ENCODE measurements at regions not wholly inside any gene's neighbourhood (a gene's known extent, or its start where the extent isn't known, plus 50 kb on each side); places are given as distances from the start of the nearest gene placed in this dataset.
"Not testable (repeated sequence)": the region's sequence is repeated elsewhere in the genome, so short reads cannot be mapped to it uniquely, and the experiment has no call there.

DNA sequence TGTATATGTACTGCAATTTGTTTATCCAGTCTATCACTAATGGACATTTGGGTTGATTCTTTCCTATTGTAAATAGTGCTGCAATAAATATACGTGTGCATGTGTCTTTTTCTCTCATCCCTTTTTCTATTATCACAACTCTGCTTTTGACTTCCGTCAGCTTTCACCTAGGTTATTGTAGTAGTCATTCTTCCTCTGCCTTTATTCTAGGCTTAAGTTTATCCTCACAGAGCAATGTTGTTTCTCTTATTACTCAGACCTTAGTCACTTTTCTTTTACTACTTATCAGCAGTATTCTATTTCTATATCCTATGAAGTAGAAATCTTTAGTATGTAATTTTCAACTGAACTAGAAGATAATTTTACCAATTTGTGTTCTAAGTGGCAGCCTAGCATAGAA lies 175.3 kb upstream of the SEMA3E start:
- no peak for DNase-seq

- no peak for DNase-seq
Measured at GRCh38 chr7:83821866-83822265, 172.9 kb upstream of the SEMA3E start.

DNA sequence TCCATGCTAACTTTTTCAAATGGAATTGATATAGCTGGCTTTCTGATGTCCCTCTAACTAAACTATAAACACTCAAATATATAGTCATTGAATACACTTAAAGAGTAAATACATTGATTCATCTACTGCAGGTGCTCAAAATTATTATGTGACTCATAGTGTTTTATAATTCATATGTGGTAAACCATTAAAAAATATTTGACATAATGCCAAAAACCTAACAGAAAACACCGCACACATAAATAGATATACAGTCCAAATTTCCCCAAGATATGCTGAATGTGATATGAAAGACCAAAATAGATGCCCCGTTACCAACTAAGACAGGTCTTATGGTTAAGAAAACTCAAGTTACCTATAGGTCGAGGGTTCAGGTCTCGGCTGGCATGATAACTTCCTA lies 171.7 kb upstream of the SEMA3E start:
- no peak for DNase-seq

GRCh38 chr7:83819911-83820310 lies 171.0 kb upstream of the SEMA3E start:
- DNase-seq = no peak

DNA sequence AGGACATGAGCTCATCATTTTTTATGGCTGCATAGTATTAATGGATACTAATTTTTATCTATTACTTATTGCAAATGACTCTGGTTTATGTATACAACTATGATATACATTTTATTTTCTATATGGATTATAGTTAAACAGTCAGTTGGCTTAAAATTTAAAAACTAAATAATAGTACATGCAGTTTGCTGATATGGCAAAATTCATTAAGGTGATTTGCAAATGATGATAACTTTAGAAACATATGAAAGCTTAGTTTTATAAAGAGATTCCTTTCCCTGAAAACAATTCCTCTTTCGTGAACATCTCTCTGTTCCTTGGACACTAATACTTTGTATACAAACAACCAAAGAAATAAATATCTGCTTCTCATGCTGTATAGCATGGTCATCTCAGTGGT lies 165.5 kb upstream of the SEMA3E start:
- no peak for DNase-seq

DNA sequence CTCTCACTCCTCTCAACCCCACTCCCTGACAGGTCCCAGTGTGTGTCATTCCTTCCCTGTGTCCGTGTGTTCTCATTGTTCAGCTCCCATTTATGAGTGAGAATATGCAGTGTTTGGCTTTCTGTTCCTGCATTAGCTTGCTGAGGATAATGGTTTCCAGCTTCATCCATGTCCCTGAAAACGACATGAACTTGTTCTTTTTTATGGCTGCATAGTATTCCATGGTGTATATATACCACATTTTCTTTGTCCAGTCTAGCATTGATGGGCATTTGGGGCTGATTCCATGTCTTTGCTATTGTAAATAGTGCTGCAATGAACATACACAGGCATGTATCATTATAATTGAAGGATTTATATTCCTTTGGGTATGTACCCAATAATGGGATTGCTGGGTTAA lies 163.6 kb upstream of the SEMA3E start:
- DNase-seq = not testable (repeated sequence)

- no peak for DNase-seq
Measured at GRCh38 chr7:83808982-83809381, 160.0 kb upstream of the SEMA3E start.

DNA sequence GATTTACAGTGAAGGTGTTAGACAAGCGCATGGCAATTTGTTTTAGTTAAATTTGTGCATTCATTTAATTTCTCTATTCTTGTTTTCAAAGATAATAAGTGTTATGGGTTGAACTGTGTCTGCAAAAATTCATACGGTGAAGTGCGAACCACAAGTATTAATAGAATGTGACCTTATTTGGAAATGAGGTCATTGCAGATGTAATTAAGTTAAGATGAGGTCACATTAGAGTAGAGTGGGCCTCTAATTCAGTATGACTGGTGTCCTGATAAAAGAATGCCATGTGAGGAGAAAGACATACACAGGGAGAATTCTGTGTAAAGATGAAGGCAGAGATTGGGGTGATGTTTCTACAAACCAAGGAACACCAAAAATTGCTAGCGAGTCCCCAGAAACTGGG lies 158.8 kb upstream of the SEMA3E start:
- peak; percentile 6 for DNase-seq

DNA sequence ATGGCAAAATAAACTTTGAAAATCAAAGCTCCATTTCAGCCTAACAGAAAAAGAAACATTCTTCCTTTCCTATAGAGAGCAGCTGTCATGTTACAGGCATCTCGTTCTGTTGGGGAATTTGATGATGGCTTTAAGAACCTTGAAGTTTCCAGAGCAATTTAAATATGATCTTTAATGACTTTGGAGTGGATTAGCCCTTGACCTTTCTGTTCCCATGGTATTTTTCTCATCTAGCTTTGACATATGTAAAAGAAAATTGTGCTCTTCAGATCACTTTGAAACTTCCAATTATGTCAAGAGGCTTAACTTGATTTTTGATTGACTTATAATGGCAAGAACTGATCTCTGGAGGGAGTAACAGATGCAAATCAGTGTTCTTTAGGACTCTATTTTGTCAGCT lies 157.6 kb upstream of the SEMA3E start:
- DNase-seq = no peak

- no peak for DNase-seq
Measured at GRCh38 chr7:83799333-83799732, 150.4 kb upstream of the SEMA3E start.

GRCh38 chr7:83798489-83798888 lies 149.6 kb upstream of the SEMA3E start:
- DNase-seq = no peak

DNA sequence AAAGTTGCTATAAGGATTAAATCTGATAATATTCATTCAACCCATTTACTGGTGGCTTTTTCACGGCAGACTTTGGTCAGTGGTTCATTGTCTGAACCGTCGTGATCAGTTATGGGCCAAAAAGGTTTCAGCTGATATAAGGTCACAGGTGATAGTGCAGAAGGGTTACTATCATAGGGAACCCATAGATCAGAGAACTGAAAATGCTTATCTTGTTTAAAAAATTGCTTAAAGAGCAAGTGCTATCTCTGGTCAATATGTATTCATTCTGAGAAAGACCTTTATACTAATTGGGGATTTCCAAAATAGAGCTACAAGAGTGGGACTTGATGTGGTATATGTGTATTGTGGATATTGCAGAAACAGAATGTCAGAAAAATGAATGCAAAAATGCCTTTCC lies 147.8 kb upstream of the SEMA3E start:
- DNase-seq = no peak

GRCh38 chr7:83794829-83795228 lies 145.9 kb upstream of the SEMA3E start:
- no peak for DNase-seq

GRCh38 chr7:83793558-83793957 lies 144.6 kb upstream of the SEMA3E start:
- no peak for DNase-seq

GRCh38 chr7:83791737-83792136 lies 142.8 kb upstream of the SEMA3E start:
- DNase-seq = no peak

DNA sequence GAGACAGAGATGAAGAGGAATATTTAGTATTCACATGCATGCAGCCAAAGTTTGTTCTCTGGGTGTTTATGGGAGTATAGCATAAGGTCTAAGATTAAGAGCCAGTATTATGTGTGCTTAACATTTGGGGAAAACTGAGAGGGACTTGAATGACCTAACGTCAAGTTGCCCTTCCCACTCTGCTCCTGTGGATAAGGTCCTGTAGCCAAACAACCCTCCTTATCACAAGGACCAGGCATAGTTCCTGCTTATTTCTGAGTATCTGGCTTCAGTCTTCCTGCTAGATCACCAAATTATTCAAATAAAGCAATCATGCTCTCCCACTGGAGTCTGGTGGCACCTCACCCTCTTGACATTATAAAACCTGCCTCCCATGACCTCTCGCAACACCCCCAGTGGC lies 137.9 kb upstream of the SEMA3E start:
- DNase-seq = no peak

DNA sequence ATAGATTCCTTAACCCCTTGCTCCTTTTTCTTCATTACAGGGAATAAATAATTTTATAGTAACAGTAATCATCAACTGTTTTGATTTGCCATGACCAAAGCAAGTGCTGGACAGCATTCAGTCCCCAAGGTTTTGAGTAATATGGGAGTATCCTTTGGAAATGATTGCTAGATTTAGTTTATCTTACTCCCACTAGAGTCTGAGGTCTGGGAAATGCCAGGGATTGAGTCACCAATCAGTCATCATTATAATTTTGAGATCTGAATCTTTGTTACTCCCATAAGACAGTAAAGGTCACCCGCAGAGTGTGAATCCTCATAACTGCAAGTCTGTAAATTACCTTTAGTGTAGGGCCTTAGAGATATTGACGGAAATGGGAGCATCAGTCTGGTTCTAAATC lies 133.7 kb upstream of the SEMA3E start:
- peak; percentile 7 for DNase-seq

DNA sequence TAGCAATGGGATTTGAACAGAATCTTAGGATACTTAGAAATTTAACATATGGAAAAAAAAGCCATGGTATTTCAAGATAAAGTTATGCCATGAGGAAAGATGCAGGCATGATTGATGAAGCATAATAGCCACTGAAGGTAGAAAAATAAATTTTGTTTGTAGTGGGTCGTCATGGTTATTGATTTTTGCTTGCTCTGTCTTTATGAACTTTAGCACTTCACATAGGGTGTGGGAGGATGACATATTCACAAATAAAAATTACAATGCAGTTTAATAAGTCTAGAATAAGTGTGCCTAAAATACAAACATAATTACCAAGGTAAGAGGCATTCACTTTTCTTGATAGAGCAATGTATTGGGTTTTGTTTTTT lies 129.1 kb upstream of the SEMA3E start:
- no peak for DNase-seq

GRCh38 chr7:83777406-83778072 lies 128.6 kb upstream of the SEMA3E start:
- DNase-seq = no peak

- no peak for DNase-seq
Measured at GRCh38 chr7:83769407-83769806, 120.5 kb upstream of the SEMA3E start.

- peak; percentile 29 for DNase-seq
Measured at GRCh38 chr7:83751217-83751616, 102.3 kb upstream of the SEMA3E start.

GRCh38 chr7:83749495-83749894 lies 100.6 kb upstream of the SEMA3E start:
- no peak for DNase-seq

DNA sequence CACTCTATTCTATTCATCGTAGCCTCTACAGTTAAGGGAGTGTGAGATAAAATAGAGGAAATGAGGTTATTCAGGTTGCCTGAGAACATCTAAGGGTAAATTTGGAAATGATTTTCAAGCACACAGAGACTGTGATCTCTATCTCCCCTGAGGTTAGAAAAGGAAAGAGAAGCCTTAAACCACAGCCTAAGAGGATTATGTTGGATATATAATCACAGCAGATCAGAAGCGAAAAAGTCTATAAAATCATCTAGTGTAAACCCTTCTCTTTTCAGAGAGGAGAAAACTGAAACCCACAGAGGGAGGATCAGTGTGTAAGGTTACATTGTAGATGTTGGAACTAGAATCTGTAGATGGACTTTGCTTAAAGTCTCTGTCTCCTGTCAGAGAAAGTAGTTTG lies 90.6 kb upstream of the SEMA3E start:
- DNase-seq = no peak

GRCh38 chr7:83738291-83738835 lies 89.4 kb upstream of the SEMA3E start:
- DNase-seq = no peak

- DNase-seq = no peak
Measured at GRCh38 chr7:83732305-83732704, 83.4 kb upstream of the SEMA3E start.
